ENCODE measurements at regions not wholly inside any gene's neighbourhood (a gene's known extent, or its start where the extent isn't known, plus 50 kb on each side); places are given as distances from the start of the nearest gene placed in this dataset.
A peak's percentile ranks its signal among the peaks of the same experiment; 100 is the strongest.

DNA sequence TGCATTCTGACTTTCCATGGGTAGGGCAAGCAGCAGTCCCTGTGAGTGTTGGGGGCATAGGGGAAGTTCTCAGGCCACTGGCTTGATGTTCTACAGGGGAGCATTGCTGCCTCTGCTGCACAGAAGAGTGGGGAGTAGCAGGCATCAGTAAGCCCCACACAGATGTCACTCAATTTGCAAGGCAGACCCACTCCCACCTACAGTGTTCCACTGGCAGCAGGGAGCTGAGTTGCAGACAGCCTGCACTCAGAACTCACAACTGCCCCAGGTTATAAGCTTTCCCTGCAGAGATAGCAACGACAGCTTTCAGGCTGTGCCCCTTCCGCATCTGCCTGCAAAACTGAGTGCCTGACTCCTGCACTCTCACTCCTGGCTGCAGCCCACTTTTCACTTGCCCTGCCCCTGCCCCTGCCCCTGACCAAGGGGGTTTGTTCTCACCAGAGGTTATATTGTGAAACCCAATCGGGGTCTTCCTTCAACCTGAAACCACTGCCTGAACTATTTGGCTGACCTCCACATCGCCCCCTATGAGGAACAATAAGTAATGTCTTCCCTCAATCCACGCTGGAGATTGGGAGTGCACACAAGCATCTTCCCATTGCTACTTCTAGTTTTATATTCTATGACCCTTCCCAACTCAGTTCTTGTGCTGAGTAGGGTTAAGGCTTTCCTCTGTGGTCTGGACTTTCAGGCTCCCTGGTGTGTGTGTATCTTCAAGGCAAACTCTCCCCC, 227.4 kb upstream of the CXorf51B start:
- Histone ChIP-seq H3K4me1 (ENCODE audit: insufficient read depth, low read length) (no peaks in the 10 kb centered on the region), H3K9ac (ENCODE audit: low read length) (no peak overlapping the region), H3K36me3 (ENCODE audit: insufficient read depth, low read length) (no peaks in the 10 kb centered on the region), H3K27ac (ENCODE audit: low read depth, low read length) (no peak overlapping the region), H2AFZ (ENCODE audit: low read depth, low read length) (no peak overlapping the region), H3K9me3 (ENCODE audit: insufficient read depth, low read depth, low read length) (no peaks in the 10 kb centered on the region), H3K4me2 (ENCODE audit: low read length) (no peak overlapping the region), H3K27me3 (ENCODE audit: insufficient read depth, low read length) (no peaks in the 10 kb centered on the region), H3K79me2 (ENCODE audit: insufficient read depth, low read length) (no peaks in the 10 kb centered on the region), H4K20me1 (ENCODE audit: insufficient read depth, low read length) (no peaks in the 10 kb centered on the region), H3K4me3 (ENCODE audit: insufficient read depth, low read depth, low read length) (no peak overlapping the region)
- Mint-ChIP-seq H3K4me3 (ENCODE audit: unreplicated experiment) (no peak overlapping the region), H3K9me3 (ENCODE audit: unreplicated experiment) (peaks cover 2% of the 10 kb centered on the region), H3K27me3 (ENCODE audit: low read depth, unreplicated experiment) (no peaks in the 10 kb centered on the region), H3K36me3 (ENCODE audit: low read depth, unreplicated experiment) (no peaks in the 10 kb centered on the region), H3K27ac (ENCODE audit: unreplicated experiment) (no peak overlapping the region), H3K4me1 (ENCODE audit: low read depth, unreplicated experiment) (no peaks in the 10 kb centered on the region)
- no peak for DNase-seq (ENCODE audit: low read depth)
- FAIRE-seq = no peak
- TF ChIP-seq, protein P1, sequence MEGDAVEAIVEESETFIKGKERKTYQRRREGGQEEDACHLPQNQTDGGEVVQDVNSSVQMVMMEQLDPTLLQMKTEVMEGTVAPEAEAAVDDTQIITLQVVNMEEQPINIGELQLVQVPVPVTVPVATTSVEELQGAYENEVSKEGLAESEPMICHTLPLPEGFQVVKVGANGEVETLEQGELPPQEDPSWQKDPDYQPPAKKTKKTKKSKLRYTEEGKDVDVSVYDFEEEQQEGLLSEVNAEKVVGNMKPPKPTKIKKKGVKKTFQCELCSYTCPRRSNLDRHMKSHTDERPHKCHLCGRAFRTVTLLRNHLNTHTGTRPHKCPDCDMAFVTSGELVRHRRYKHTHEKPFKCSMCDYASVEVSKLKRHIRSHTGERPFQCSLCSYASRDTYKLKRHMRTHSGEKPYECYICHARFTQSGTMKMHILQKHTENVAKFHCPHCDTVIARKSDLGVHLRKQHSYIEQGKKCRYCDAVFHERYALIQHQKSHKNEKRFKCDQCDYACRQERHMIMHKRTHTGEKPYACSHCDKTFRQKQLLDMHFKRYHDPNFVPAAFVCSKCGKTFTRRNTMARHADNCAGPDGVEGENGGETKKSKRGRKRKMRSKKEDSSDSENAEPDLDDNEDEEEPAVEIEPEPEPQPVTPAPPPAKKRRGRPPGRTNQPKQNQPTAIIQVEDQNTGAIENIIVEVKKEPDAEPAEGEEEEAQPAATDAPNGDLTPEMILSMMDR (IDR thresholded peaks at IDR 0.05; ENCODE audit: insufficient read depth, low read depth, low read length) = no peak
- TF ChIP-seq EZH2 (IDR thresholded peaks at IDR 0.05; ENCODE audit: insufficient read depth, low read length) = no peak

DNA sequence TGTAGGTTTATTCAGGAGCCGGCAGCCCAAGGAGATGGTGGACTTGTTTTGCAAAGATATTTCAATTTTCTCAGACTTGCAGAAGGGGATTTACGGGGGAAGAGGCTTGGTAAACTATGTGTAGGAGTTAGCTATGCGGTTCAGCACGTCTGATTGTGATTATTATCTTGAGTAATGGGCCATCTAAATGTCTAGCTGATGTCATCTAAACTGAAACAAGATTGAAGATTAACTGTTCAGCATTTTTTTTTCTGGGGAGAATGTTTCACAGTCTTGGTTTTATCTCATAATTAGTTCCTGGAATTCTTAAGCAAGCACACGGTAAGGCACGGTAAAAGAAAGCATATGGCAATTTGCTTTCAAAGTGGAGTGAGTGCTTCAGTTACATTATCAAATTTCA, 207.3 kb upstream of the CXorf51B start:
- TF ChIP-seq EZH2 (IDR thresholded peaks at IDR 0.05; ENCODE audit: insufficient read depth, low read length) = no peak
- H3K27me3 ChIP-seq (ENCODE audit: insufficient read depth, low read length) = no peaks in the 10 kb centered on the region
- H2AFZ ChIP-seq (ENCODE audit: low read depth, low read length) = no peak overlapping the region
- no peaks in the 10 kb centered on the region for H3K4me1 ChIP-seq (ENCODE audit: insufficient read depth, low read length)
- H3K4me3 Mint-ChIP-seq (ENCODE audit: unreplicated experiment) = no peak overlapping the region
- H4K20me1 ChIP-seq (ENCODE audit: insufficient read depth, low read length) = no peaks in the 10 kb centered on the region
- H3K4me1 Mint-ChIP-seq (ENCODE audit: low read depth, unreplicated experiment) = no peaks in the 10 kb centered on the region
- DNase-seq (ENCODE audit: low read depth) = no peak
- H3K9ac ChIP-seq (ENCODE audit: low read length) = no peak overlapping the region
- no peak overlapping the region for H3K27ac ChIP-seq (ENCODE audit: low read depth, low read length)
- H3K27me3 Mint-ChIP-seq (ENCODE audit: low read depth, unreplicated experiment) = no peaks in the 10 kb centered on the region
- H3K27ac Mint-ChIP-seq (ENCODE audit: unreplicated experiment) = no peak overlapping the region
- no peaks in the 10 kb centered on the region for H3K9me3 Mint-ChIP-seq (ENCODE audit: unreplicated experiment)
- H3K79me2 ChIP-seq (ENCODE audit: insufficient read depth, low read length) = no peaks in the 10 kb centered on the region
- peak; percentile 45 for FAIRE-seq
- H3K36me3 ChIP-seq (ENCODE audit: insufficient read depth, low read length) = no peaks in the 10 kb centered on the region
- H3K9me3 ChIP-seq (ENCODE audit: insufficient read depth, low read depth, low read length) = no peaks in the 10 kb centered on the region
- H3K36me3 Mint-ChIP-seq (ENCODE audit: low read depth, unreplicated experiment) = no peaks in the 10 kb centered on the region
- no peak overlapping the region for H3K4me2 ChIP-seq (ENCODE audit: low read length)
- H3K4me3 ChIP-seq (ENCODE audit: insufficient read depth, low read depth, low read length) = no peak overlapping the region

DNA sequence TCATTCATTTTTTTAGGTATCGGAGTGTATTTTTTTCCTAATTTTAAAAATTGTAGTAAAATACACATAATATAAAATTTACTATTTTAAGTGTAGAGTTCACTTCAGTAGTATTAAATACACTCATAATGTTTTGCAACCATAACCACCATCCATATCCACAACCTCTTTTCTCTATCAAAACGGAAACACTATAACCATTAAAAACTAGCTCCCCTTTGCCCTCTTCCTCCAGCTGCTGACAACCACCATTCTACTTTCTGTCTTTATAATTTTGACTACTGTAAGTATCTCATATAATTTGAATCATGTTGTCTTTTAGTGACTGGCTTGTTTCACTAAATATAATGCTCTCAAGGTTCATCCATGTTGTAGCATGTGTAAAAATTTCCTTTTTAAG, 205.4 kb upstream of the CXorf51B start:
- Mint-ChIP-seq H3K27ac (ENCODE audit: unreplicated experiment) (no peak overlapping the region), H3K9me3 (ENCODE audit: unreplicated experiment) (no peaks in the 10 kb centered on the region), H3K4me1 (ENCODE audit: low read depth, unreplicated experiment) (no peaks in the 10 kb centered on the region), H3K27me3 (ENCODE audit: low read depth, unreplicated experiment) (no peaks in the 10 kb centered on the region), H3K4me3 (ENCODE audit: unreplicated experiment) (no peak overlapping the region), H3K36me3 (ENCODE audit: low read depth, unreplicated experiment) (no peaks in the 10 kb centered on the region)
- TF ChIP-seq EZH2 (IDR thresholded peaks at IDR 0.05; ENCODE audit: insufficient read depth, low read length) = no peak
- TF ChIP-seq, protein P1 (IDR thresholded peaks at IDR 0.05; ENCODE audit: insufficient read depth, low read depth, low read length) = no peak
- H3K9me3 ChIP-seq (ENCODE audit: insufficient read depth, low read depth, low read length) = no peaks in the 10 kb centered on the region
- no peak overlapping the region for H3K4me2 ChIP-seq (ENCODE audit: low read length)
- no peaks in the 10 kb centered on the region for H4K20me1 ChIP-seq (ENCODE audit: insufficient read depth, low read length)
- no peak overlapping the region for H2AFZ ChIP-seq (ENCODE audit: low read depth, low read length)
- H3K27me3 ChIP-seq (ENCODE audit: insufficient read depth, low read length) = no peaks in the 10 kb centered on the region
- FAIRE-seq = no peak
- H3K36me3 ChIP-seq (ENCODE audit: insufficient read depth, low read length) = no peaks in the 10 kb centered on the region
- H3K4me3 ChIP-seq (ENCODE audit: insufficient read depth, low read depth, low read length) = no peak overlapping the region
- no peak overlapping the region for H3K9ac ChIP-seq (ENCODE audit: low read length)
- H3K27ac ChIP-seq (ENCODE audit: low read depth, low read length) = no peak overlapping the region
- DNase-seq (ENCODE audit: low read depth) = no peak
- H3K4me1 ChIP-seq (ENCODE audit: insufficient read depth, low read length) = no peaks in the 10 kb centered on the region
- no peaks in the 10 kb centered on the region for H3K79me2 ChIP-seq (ENCODE audit: insufficient read depth, low read length)

All from astrocyte (in vitro differentiated cells and primary cell).